ENCODE measurements at regions not wholly inside any gene's neighbourhood (a gene's known extent, or its start where the extent isn't known, plus 50 kb on each side); places are given as distances from the start of the nearest gene placed in this dataset.

- Histone ChIP-seq H3K27me3 (ENCODE audit: insufficient read depth, low read length) (peaks cover 3% of the 10 kb centered on the region), H4K20me1 (ENCODE audit: insufficient read depth, low read length) (no peaks in the 10 kb centered on the region), H3K36me3 (ENCODE audit: insufficient read depth, low read length) (no peaks in the 10 kb centered on the region), H3K4me2 (ENCODE audit: low read length) (no peak overlapping the region), H3K79me2 (ENCODE audit: insufficient read depth, low read length) (no peaks in the 10 kb centered on the region), H3K9ac (ENCODE audit: low read length) (no peak overlapping the region), H3K9me3 (ENCODE audit: insufficient read depth, low read depth, low read length) (no peaks in the 10 kb centered on the region), H3K27ac (ENCODE audit: low read depth, low read length) (no peak overlapping the region), H2AFZ (ENCODE audit: low read depth, low read length) (no peak overlapping the region), H3K4me3 (ENCODE audit: insufficient read depth, low read depth, low read length) (no peak overlapping the region), H3K4me1 (ENCODE audit: insufficient read depth, low read length) (no peaks in the 10 kb centered on the region)
- H3K4me3 Mint-ChIP-seq (ENCODE audit: unreplicated experiment), result no peak overlapping the region
- FAIRE-seq (no peak), DNase-seq (ENCODE audit: low read depth) (no peak)
- H3K36me3 Mint-ChIP-seq (ENCODE audit: low read depth, unreplicated experiment), result no peaks in the 10 kb centered on the region
- H3K27me3 Mint-ChIP-seq (ENCODE audit: low read depth, unreplicated experiment), result peaks cover 10% of the 10 kb centered on the region
- H3K9me3 Mint-ChIP-seq (ENCODE audit: unreplicated experiment), result peaks cover 3% of the 10 kb centered on the region
- peaks cover 14% of the 10 kb centered on the region for H3K4me1 Mint-ChIP-seq (ENCODE audit: low read depth, unreplicated experiment)
- TF ChIP-seq EZH2 (IDR thresholded peaks at IDR 0.05; ENCODE audit: insufficient read depth, low read length), result no peak
- no peak for TF ChIP-seq CTCF (IDR thresholded peaks at IDR 0.05; ENCODE audit: insufficient read depth, low read depth, low read length)
- H3K27ac Mint-ChIP-seq (ENCODE audit: unreplicated experiment), result no peak overlapping the region
These were observed 120.6 kb upstream of the S1PR3 start for GRCh38 chr9:88870627-88871026.

- H3K27me3 ChIP-seq (ENCODE audit: insufficient read depth, low read length), result peaks cover 3% of the 10 kb centered on the region
- H3K9me3 ChIP-seq (ENCODE audit: insufficient read depth, low read depth, low read length), result no peaks in the 10 kb centered on the region
- Mint-ChIP-seq H3K4me1 (ENCODE audit: low read depth, unreplicated experiment) (peaks cover 14% of the 10 kb centered on the region), H3K27me3 (ENCODE audit: low read depth, unreplicated experiment) (peaks cover 10% of the 10 kb centered on the region), H3K9me3 (ENCODE audit: unreplicated experiment) (peaks cover 3% of the 10 kb centered on the region), H3K4me3 (ENCODE audit: unreplicated experiment) (no peak overlapping the region), H3K36me3 (ENCODE audit: low read depth, unreplicated experiment) (no peaks in the 10 kb centered on the region), H3K27ac (ENCODE audit: unreplicated experiment) (no peak overlapping the region)
- no peak overlapping the region for H3K4me2 ChIP-seq (ENCODE audit: low read length)
- H3K36me3 ChIP-seq (ENCODE audit: insufficient read depth, low read length), result no peaks in the 10 kb centered on the region
- no peaks in the 10 kb centered on the region for H4K20me1 ChIP-seq (ENCODE audit: insufficient read depth, low read length)
- H3K9ac ChIP-seq (ENCODE audit: low read length), result no peak overlapping the region
- DNase-seq (ENCODE audit: low read depth) (no peak), FAIRE-seq (no peak)
- H3K4me1 ChIP-seq (ENCODE audit: insufficient read depth, low read length), result no peaks in the 10 kb centered on the region
- no peak overlapping the region for H3K27ac ChIP-seq (ENCODE audit: low read depth, low read length)
- no peak for TF ChIP-seq EZH2 (IDR thresholded peaks at IDR 0.05; ENCODE audit: insufficient read depth, low read length)
- no peak for TF ChIP-seq CTCF (IDR thresholded peaks at IDR 0.05; ENCODE audit: insufficient read depth, low read depth, low read length)
- H3K79me2 ChIP-seq (ENCODE audit: insufficient read depth, low read length), result no peaks in the 10 kb centered on the region
- no peak overlapping the region for H2AFZ ChIP-seq (ENCODE audit: low read depth, low read length)
- H3K4me3 ChIP-seq (ENCODE audit: insufficient read depth, low read depth, low read length), result no peak overlapping the region
These were observed 119.6 kb upstream of the S1PR3 start for GRCh38 chr9:88871669-88872068.

- no peaks in the 10 kb centered on the region for H3K36me3 ChIP-seq (ENCODE audit: insufficient read depth, low read length)
- Mint-ChIP-seq H3K9me3 (ENCODE audit: unreplicated experiment) (peaks cover 3% of the 10 kb centered on the region), H3K36me3 (ENCODE audit: low read depth, unreplicated experiment) (no peaks in the 10 kb centered on the region), H3K4me1 (ENCODE audit: low read depth, unreplicated experiment) (peaks cover 14% of the 10 kb centered on the region), H3K4me3 (ENCODE audit: unreplicated experiment) (no peak overlapping the region), H3K27me3 (ENCODE audit: low read depth, unreplicated experiment) (peaks cover 12% of the 10 kb centered on the region), H3K27ac (ENCODE audit: unreplicated experiment) (peak overlapping the region; percentile 13)
- no peak overlapping the region for H3K9ac ChIP-seq (ENCODE audit: low read length)
- no peak overlapping the region for H3K4me3 ChIP-seq (ENCODE audit: insufficient read depth, low read depth, low read length)
- H3K79me2 ChIP-seq (ENCODE audit: insufficient read depth, low read length), result no peaks in the 10 kb centered on the region
- TF ChIP-seq EZH2 (IDR thresholded peaks at IDR 0.05; ENCODE audit: insufficient read depth, low read length), result no peak
- no peak for TF ChIP-seq CTCF (IDR thresholded peaks at IDR 0.05; ENCODE audit: insufficient read depth, low read depth, low read length)
- H3K4me1 ChIP-seq (ENCODE audit: insufficient read depth, low read length), result no peaks in the 10 kb centered on the region
- DNase-seq (ENCODE audit: low read depth), result no peak
- peaks cover 3% of the 10 kb centered on the region for H3K27me3 ChIP-seq (ENCODE audit: insufficient read depth, low read length)
- H3K4me2 ChIP-seq (ENCODE audit: low read length), result no peak overlapping the region
- H2AFZ ChIP-seq (ENCODE audit: low read depth, low read length), result no peak overlapping the region
- FAIRE-seq, result no peak
- no peaks in the 10 kb centered on the region for H3K9me3 ChIP-seq (ENCODE audit: insufficient read depth, low read depth, low read length)
- no peaks in the 10 kb centered on the region for H4K20me1 ChIP-seq (ENCODE audit: insufficient read depth, low read length)
- no peak overlapping the region for H3K27ac ChIP-seq (ENCODE audit: low read depth, low read length)
These were observed 118.9 kb upstream of the S1PR3 start for GRCh38 chr9:88872192-88872946.

Measured in astrocyte (in vitro differentiated cells and primary cell).